Subcutaneous abdominal adipose tissue (tissue), 5 donors: ENCODE measurements at regions not wholly inside any gene's neighbourhood (a gene's known extent, or its start where the extent isn't known, plus 50 kb on each side); places are given as distances from the start of the nearest gene placed in this dataset.

Source experiments
- H3K27ac ChIP-seq: one replicate; pipeline ENCODE4 v1.7.0; 2013; ENCODE audit warnings: low read depth, mild to moderate bottlenecking, inconsistent platforms, low read length, moderate library complexity
- H3K27me3 ChIP-seq, 5 donors: one replicate each; pipeline ENCODE4 v1.7.0; 2013; ENCODE audit warnings: low read length in 5 of 5, inconsistent platforms in 1 of 5; ENCODE audit not compliant: control insufficient read depth in 5 of 5, insufficient read depth in 4 of 5
- H3K36me3 ChIP-seq, 5 donors: one replicate each; pipeline ENCODE4 v1.7.0; 2013; ENCODE audit warnings: low read length in 5 of 5; ENCODE audit not compliant: control insufficient read depth in 5 of 5, insufficient read depth in 5 of 5
- H3K4me1 ChIP-seq, 5 donors: one replicate each; pipeline ENCODE4 v1.7.0; 2013; ENCODE audit warnings: low read length in 5 of 5, mild to moderate bottlenecking in 3 of 5, moderate library complexity in 1 of 5; ENCODE audit not compliant: control insufficient read depth in 5 of 5, insufficient read depth in 5 of 5
- H3K4me3 ChIP-seq, 5 donors: one replicate each; pipeline ENCODE4 v1.7.0; 2013; ENCODE audit warnings: low read length in 5 of 5, low read depth in 1 of 5
- H3K9ac ChIP-seq, 5 donors: one replicate each; pipeline ENCODE4 v1.7.0; 2013; ENCODE audit warnings: low read length in 5 of 5, mild to moderate bottlenecking in 4 of 5, moderate library complexity in 3 of 5
- H3K9me3 ChIP-seq, 5 donors: one replicate each; pipeline ENCODE4 v1.7.0; 2013; ENCODE audit warnings: low read length in 5 of 5; ENCODE audit not compliant: control insufficient read depth in 5 of 5
- donor health status: healthy.
- donor health status: healthy.
- donor health status: healthy.
- donor health status: healthy.
- donor health status: healthy.

GRCh38 chr2:59585655-59586054, 967.8 kb downstream of the BCL11A start:
- Histone ChIP-seq H3K9me3 (no peaks in the 10 kb centered on the region), H3K27me3 (no peaks in the 10 kb centered on the region), H3K4me3 (no peak overlapping the region), H3K9ac (no peak overlapping the region), H3K36me3 (no peaks in the 10 kb centered on the region), H3K4me1 (no peaks in the 10 kb centered on the region), H3K27ac (no peak overlapping the region)

DNA sequence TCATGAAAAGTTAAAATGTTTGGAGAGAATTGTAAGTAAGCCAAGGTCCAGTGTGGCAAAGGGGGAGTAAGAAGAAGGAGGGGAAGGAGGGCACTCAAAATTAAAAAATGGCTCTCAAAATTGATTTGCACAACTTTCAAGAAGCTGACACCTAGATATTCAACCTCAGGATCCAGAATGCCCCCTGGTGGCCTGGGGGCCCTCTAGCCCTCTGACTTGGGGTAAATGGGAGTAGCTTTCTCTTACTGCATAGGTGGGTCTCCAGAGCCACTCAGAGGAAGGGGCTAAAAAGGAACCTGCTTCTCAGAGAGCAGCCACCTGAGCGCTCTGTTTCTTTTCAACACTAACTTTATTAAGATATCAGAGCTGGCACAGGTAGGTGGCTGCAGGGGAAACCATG, 968.5 kb downstream of the BCL11A start:
- H3K36me3 ChIP-seq = no peaks in the 10 kb centered on the region
- H3K27me3 ChIP-seq = no peaks in the 10 kb centered on the region
- H3K27ac ChIP-seq = no peak overlapping the region
- no peaks in the 10 kb centered on the region for H3K9me3 ChIP-seq
- H3K9ac ChIP-seq = no peak overlapping the region
- no peaks in the 10 kb centered on the region for H3K4me1 ChIP-seq
- H3K4me3 ChIP-seq = no peak overlapping the region

- Histone ChIP-seq H3K9ac (no peak overlapping the region), H3K9me3 (no peaks in the 10 kb centered on the region), H3K27me3 (no peaks in the 10 kb centered on the region), H3K4me3 (no peak overlapping the region), H3K27ac (no peak overlapping the region), H3K4me1 (no peaks in the 10 kb centered on the region), H3K36me3 (no peaks in the 10 kb centered on the region)
Observed at GRCh38 chr2:59583173-59583765, 970.2 kb downstream of the BCL11A start.

DNA sequence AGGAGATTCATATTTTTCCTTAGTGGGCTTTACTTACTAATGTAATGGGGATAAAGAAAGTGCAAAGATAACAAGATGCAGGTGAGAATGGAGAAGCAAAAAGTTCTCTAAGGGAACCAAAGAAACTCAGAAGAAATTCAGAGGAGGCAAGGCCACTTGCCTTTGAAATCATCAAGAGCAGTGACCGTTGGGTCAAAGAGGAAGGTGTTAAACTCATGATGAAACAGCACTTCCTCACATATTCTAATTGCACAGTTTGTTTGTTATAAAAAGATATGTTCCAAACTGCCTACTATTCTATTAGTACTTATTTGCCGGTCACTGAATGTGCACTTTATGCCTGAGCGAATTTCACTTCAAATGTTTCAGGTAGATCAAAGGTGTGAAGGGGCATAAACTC, 975.1 kb downstream of the BCL11A start:
- no peaks in the 10 kb centered on the region for H3K4me1 ChIP-seq
- H3K27ac ChIP-seq = no peak overlapping the region
- H3K4me3 ChIP-seq = no peak overlapping the region
- no peaks in the 10 kb centered on the region for H3K27me3 ChIP-seq
- H3K36me3 ChIP-seq = no peaks in the 10 kb centered on the region
- H3K9ac ChIP-seq = no peak overlapping the region
- no peaks in the 10 kb centered on the region for H3K9me3 ChIP-seq

DNA sequence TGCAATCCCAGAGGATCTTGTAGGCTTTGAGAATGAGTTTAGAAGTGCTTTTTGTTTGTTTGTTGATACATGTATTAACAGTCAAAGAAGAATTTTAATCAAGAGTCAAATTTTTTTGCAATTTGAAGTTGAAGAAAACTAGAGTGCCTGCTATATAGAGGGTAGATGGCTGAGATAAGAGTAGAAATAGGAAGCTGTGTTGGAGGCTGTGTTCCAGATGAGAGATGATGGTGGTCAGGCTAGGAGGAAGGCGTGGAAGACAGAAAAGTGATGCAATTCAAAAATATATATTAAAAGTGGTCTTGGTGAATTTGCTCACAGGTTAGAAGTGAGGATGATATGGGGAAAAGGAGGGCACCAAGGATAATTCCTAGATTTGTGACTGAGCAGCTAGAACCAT, 978.3 kb downstream of the BCL11A start:
- Histone ChIP-seq H3K9ac (no peak overlapping the region), H3K27ac (no peak overlapping the region), H3K36me3 (no peaks in the 10 kb centered on the region), H3K9me3 (no peaks in the 10 kb centered on the region), H3K4me3 (no peak overlapping the region), H3K27me3 (no peaks in the 10 kb centered on the region), H3K4me1 (no peaks in the 10 kb centered on the region)

- H3K27ac ChIP-seq = no peak overlapping the region
- H3K4me3 ChIP-seq = no peak overlapping the region
Observed at GRCh38 chr2:59572227-59572626, 981.2 kb downstream of the BCL11A start.

DNA sequence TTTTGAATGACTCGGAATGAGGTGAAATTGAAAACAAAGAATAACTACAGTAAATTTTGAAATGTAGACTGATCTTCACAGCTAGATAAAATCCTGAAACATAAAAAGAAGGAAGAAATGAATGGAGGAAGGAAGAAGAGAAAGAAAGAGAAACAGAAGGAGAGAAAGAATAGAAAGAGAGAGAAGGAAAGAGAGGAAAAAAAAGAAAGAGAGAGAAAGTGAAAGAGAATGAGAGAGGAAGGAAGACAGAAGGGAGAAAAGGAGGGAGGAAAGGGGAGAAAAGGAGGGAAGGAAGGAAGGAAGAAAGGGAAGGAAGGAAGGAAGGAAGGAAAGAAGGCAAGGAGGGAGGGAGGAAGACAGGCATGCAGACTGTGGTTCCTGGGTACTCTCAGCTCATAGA, 982.6 kb downstream of the BCL11A start:
- H3K9me3 ChIP-seq = no peaks in the 10 kb centered on the region
- peaks cover 0 to 24% (median 19%) of the 10 kb centered on the region in 5 donors for H3K4me1 ChIP-seq
- no peaks in the 10 kb centered on the region for H3K36me3 ChIP-seq
- H3K9ac ChIP-seq = no peak overlapping the region
- H3K4me3 ChIP-seq = no peak overlapping the region
- no peak overlapping the region for H3K27ac ChIP-seq
- H3K27me3 ChIP-seq = no peaks in the 10 kb centered on the region

More at GRCh38 chr2:59572227-59572626, 981.2 kb downstream of the BCL11A start:
- peaks cover 0 to 13% (median 10%) of the 10 kb centered on the region in 5 donors for H3K4me1 ChIP-seq
- no peaks in the 10 kb centered on the region for H3K36me3 ChIP-seq
- no peaks in the 10 kb centered on the region for H3K9me3 ChIP-seq
- H3K27me3 ChIP-seq = no peaks in the 10 kb centered on the region
- no peak overlapping the region for H3K9ac ChIP-seq

- no peaks in the 10 kb centered on the region for H3K27me3 ChIP-seq
- H3K27ac ChIP-seq = no peak overlapping the region
- H3K36me3 ChIP-seq = no peaks in the 10 kb centered on the region
- H3K9ac ChIP-seq = no peak overlapping the region
- H3K4me1 ChIP-seq = peaks cover 0 to 24% (median 19%) of the 10 kb centered on the region in 5 donors
- H3K4me3 ChIP-seq = no peak overlapping the region
- no peaks in the 10 kb centered on the region for H3K9me3 ChIP-seq
Observed at GRCh38 chr2:59569124-59569523, 984.3 kb downstream of the BCL11A start.

DNA sequence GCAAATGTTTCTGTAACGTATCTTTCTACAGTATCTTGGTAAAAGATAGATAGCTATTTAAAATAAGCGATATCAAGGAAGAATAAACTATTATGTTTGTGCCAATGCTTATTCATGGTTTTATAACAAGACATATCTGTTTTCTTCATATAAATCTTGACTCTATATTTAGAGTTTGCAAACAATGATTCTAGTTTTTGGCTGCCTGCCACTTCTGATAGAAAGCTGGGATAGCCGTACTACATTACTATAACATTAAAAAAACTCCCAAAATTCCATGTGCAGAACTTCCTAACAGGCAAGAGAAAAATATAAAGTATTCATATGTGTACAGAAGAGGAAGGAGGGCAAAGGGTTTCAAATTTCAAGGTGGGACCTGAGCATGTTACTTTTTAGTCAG, 985.0 kb downstream of the BCL11A start:
- Histone ChIP-seq H3K27me3 (no peaks in the 10 kb centered on the region), H3K36me3 (no peaks in the 10 kb centered on the region), H3K4me3 (no peak overlapping the region), H3K9me3 (no peaks in the 10 kb centered on the region), H3K4me1 (peaks cover 0 to 24% (median 19%) of the 10 kb centered on the region in 5 donors), H3K9ac (no peak overlapping the region), H3K27ac (no peak overlapping the region)

DNA sequence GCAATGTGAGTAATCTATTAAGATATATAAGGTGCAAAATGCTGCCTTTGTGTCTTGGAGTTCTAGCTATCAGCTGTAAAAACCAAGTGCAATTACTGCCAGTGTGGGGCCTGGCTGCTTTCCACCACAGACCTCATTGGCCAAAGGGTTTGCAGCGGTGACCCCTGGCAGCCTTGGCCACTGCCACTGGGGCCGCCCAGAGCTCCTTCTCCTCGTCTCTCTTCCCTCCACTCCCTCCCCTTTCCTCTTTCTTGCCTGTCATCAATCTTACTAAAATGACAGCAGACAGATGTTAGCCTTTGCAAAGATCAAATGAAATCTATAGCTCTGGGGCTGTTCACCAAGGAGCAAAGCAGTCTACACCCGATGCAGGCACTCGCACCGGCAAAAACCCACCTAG, 986.3 kb downstream of the BCL11A start:
- no peaks in the 10 kb centered on the region for H3K9me3 ChIP-seq
- H3K36me3 ChIP-seq = no peaks in the 10 kb centered on the region
- H3K4me3 ChIP-seq = peak overlapping the region in 2 of 5 donors; percentile 10 to 38
- no peak overlapping the region for H3K27ac ChIP-seq
- H3K27me3 ChIP-seq = no peaks in the 10 kb centered on the region
- H3K4me1 ChIP-seq = peaks cover 0 to 24% (median 19%) of the 10 kb centered on the region in 5 donors
- H3K9ac ChIP-seq = no peak overlapping the region
